T follicular helper cell (primary cell): ENCODE measurements at regions not wholly inside any gene's neighbourhood (a gene's known extent, or its start where the extent isn't known, plus 50 kb on each side); places are given as distances from the start of the nearest gene placed in this dataset.
"Not testable (repeated sequence)": the region's sequence is repeated elsewhere in the genome, so short reads cannot be mapped to it uniquely, and the experiment has no call there.

ENCODE experiments used
- DNase-seq: peaks from one replicate; pipeline ENCODE4 v3.0.0-alpha.2; 2020; ENCODE audit warnings: low read depth

DNA sequence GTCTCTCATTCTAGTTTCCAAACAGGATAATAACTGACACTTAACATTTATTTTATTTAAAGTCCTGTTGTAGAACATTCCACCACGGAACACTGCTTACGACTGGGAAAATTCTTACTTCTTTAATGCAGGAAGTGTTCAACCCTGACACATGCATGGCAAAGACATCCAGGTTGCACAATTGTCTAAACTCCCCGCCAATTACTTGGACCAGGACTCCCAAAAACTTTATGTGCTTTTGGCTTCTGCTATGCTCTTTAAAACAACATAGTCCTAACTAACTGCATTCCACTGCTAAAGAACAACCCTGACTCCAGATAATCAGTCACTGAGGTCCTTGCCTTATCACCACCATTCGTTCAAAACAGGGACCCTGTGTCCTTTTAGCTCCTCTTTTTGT, 995.8 kb downstream of the LTN1 start:
- DNase-seq = not testable (repeated sequence)

DNA sequence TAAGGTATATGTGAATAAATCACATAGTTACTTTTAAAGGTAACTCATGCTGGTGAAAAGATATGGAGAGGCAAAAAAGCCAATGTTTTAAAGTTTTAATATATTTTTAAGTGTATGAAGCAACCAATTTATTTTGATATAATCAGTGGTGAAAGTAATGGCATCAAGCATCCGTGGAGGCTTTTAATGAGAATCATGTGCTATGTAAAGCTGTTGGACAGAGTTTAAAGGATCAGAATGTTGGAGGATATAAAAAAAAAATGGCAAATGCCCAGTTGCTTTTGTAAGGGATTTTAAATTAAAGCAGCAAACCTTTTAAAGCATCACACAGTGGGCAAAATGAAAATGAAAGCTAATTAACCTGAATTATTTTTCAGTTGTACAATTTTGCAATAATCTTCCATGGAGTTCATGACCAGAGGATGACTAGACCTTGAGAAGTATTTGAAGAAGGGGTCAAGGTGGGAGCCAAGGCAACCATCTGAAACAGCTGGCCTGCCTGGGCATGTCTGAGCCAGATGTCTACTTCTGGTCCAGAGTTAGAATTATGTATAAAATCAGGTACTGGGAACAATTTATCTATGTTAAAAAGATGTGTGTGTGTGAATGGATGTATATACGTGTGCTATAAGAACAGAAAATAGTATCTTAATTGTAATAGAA, 1007.9 kb downstream of the LTN1 start:
- not testable (repeated sequence) for DNase-seq

DNA sequence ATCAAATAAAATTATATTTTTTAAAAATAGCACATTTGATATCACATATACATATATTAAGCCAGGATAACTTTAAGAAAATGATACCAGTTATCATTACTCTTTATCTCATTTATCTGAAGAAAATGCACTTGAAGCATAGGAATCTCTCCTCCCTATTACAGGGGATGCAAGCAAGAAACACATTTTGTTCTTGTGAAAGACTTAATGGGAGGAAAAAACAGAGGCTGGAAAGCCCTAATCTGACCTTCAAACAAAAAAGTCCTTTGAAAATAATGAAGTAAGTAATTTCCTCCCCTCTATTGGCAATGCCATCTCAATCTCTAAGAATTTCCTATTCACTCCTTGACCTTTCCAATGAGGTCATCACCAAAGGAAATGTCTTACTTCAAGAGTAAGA, 1012.6 kb upstream of the ADAMTS5 start:
- DNase-seq = not testable (repeated sequence)

DNA sequence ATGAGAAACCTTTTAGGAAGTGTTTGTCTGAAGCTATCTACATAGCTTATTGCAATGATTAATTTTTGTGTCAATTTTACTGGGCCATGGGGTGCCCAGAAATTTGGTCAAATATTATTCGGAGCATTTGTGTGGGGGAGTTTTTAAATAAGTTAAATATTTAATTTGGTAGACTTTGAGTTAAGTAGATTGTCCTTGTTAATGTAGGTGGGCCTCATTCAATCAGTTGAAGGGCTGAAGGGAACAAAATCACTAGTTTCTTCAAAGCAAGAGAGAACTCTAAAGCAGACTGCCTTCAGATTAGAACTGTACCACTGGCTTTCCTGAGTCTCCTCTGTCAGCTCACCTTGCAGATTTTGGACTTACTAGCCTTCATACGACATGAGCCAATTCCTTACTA, 1008.6 kb upstream of the ADAMTS5 start:
- DNase-seq = no peak

DNA sequence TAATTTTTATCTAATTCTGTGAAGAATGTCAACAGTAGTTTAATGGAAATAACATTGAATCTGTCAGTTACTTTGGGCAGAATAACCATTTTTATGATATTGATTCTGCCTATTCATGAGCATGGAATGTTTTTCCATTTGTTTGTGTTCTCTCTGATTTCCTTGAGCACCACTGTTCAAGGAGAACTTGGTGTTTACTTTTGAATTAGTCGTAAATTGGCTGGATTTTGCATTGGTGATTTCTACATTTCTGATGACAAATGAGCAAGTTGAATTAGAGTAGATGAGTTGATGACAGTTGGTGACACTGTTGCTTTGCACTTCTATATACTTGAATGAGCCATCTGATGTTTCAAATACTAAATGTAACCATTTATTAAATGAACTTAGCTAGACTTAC, 1007.3 kb upstream of the ADAMTS5 start:
- DNase-seq = not testable (repeated sequence)

DNA sequence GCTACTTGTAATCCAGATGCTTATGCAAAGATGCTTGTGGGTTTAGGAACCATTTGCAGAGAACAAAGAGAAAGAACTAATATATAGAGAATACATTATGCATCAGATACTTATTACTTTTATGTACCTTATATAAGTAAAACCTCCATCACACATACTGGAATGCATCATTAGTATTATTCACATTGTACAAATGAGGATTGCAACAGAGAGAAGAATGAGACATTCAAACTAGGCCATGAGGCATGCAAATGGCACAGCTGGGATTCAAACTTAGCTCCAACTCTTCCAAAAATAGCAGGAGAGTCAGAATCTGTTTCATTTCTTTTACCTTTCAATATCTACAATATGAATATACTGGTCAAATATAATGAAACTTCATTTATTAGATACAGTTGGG, 1001.4 kb upstream of the ADAMTS5 start:
- not testable (repeated sequence) for DNase-seq

DNA sequence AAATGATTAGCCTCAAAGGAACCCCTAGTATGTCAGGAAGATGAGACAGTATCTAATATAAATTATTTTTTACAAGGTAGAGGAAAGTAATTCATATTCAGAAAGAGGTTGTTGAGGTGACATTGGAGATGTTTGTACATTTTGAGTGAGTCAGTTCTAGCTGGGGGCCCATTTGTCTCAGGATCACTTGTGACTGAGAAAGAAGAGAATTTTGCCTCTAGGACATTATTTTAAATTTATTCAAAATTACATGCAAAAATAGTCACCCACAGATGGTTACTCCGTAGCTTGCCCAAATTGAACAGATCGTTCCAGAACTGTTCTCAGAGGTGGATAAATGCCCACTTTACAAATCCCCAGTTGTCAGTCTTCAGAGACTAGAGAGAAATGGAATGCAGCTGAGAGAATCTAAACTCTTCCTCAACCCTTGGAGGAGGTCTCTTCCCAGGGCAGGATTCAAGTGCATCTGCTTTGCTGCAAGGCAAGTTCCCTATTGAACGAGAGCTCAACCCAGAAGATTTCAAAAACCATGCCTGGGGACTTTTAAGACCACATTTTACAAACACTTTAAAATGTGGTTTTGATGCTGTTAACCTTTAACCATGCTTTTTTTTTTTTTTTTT, 987.8 kb upstream of the ADAMTS5 start:
- DNase-seq = no peak

DNA sequence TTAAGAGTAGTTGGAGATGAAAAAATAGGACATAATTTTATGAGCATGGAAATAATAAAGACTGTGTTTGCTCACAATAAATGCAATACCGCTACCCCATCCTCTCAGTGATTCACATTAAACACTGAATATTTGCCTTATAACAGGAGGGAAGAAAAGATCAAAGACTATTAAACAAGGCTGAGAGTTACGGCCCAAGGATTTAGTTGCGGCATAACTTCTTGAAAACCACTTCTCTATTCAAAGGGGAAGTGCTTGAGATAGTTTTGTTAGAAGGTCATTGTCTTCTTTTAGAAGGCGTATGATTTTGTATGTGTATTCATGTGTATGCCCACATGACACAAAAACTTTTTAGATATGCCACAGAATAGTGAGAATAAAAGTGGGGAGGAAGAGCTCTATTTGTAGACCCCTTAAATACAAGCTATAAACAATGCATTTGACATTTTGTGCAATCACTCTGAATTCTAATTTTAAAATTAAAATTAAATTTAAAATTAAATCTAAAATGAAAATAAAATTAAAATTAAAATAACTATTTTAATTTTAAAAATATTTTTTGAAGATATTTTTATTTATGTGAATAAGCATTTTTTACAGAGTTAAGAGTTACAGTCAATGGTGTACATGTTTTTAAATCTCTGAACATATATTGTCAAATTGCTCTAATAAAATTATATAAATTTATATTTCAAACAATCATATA, 986.6 kb upstream of the ADAMTS5 start:
- DNase-seq = no peak

DNA sequence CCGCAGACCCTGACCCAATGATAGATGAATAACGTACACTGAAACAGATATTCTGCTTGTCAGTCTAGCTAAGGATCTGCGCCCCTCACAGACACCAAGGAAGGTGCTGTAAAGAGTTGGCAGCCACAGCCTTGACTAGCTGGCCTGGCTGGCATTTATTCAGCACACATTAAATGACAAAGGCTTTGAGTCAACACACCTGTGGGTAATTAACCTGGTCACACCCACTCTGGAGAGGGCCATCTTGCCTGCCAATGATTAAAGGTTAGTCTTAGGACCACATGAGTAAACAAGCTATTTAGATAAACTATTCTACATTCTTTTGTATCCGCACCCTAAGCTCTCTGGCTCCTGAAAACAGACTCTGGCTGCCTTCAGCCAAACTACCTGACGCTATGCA, 982.2 kb upstream of the ADAMTS5 start:
- DNase-seq = not testable (repeated sequence)

DNA sequence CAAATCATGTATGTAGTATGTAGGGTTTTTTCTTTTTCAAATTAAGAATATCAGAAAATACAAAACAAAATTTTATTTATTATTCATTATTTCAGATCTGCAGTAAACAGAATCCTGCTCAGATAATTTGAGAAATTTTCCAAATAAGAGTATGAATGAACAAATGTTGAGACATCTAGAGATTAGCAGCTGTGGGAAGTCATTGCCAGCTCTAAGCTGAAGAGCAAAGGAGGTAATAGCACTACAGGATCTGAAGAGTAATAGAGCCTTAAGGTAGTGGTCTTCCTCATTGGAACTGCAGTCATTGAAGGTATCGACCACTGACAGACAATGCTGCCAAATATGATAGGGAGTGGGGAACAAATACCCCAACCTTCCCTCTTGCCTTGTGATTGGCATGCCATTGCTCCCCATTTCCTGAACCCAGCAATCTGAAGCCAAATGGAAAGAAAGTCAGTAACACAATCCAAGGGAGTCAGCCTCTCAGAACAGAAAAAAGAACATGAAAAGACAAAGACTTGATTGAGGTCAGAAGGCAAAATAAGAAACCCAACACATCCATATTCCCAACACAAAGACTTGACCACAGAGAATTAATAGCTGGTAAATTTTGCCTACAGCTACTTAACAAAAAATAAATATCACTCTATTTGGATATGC, 963.4 kb upstream of the ADAMTS5 start:
- DNase-seq = not testable (repeated sequence)

DNA sequence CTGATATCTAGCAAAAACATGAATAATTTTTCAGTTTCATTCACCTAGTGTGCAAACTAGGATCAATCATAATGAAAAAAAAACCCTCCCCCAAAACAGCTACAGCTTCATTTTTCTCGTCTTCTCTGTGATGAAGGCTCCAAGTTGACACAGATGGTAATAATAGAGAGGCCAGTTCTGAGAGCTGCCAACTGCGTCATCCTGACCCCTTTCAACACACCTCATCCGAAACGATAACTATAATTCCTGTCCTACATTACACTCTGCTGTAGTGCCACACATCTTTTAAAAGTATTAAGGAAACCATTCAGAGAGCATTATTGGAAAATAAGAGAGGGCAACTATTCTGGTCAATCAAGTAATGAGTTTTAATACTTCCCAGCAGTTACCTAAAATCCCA, 962.3 kb upstream of the ADAMTS5 start:
- not testable (repeated sequence) for DNase-seq

DNA sequence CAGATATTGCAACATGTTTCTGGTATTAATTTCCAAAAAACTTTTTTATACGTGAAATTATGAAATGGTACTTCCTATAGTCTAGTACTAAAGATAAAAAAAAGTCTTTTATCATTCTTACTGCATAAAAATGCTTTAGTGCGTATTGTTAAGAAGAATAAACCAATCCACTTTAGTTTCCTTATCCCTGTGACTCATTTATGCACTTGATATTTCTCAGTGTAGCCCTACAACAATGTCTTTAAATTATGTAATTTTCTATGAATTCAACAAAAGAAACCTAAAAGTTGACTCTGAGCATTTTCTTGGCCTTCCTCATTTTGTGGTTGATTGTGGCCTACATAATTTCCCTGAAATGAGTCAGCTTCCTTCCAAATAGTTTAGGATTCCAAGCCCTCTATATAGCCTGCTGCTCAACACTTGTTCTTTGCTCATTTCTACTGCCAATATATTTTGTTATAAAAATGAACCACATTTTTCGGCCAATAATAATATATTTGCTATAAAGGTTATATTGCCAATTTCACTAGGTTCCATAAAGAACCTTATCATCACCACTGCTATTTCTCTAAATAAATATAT, 961.7 kb upstream of the ADAMTS5 start:
- DNase-seq = not testable (repeated sequence)

DNA sequence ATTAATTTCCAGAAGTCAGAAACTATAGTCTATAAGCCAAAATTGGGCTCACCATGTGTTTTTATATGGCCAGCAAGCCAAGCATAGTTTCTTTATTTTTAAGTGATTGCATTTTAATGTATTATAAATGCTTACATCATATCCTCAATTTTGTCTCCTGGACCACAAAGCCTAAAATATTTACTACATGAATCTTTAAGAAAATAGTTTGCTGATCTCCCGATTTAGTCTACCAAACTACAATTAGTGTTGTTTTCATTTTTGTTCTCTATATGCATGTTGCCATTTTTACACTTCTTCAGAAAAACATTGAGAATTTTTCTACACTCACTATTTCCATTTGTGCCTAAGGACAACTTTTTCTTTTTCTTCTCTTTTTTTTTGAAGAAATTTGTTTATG, 954.5 kb upstream of the ADAMTS5 start:
- DNase-seq = not testable (repeated sequence)

DNA sequence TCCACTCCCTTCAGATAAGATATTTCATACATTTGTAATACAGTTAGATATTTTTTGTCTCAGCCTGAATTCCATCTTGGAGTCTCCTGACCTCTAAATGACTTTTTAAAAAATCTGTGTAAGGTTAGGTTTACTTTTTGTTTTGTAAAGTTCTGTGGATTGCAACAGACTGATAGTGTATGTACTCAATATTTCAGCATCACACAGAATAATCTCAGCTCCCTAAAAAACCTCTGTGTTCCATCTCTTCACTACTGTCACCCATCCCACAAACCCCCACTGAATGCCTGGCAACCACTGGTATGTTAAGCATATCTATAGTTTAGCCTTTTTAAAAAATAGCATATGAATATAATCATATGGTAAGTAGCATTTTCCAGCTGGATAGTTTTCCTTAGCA, 951.1 kb upstream of the ADAMTS5 start:
- DNase-seq = not testable (repeated sequence)

DNA sequence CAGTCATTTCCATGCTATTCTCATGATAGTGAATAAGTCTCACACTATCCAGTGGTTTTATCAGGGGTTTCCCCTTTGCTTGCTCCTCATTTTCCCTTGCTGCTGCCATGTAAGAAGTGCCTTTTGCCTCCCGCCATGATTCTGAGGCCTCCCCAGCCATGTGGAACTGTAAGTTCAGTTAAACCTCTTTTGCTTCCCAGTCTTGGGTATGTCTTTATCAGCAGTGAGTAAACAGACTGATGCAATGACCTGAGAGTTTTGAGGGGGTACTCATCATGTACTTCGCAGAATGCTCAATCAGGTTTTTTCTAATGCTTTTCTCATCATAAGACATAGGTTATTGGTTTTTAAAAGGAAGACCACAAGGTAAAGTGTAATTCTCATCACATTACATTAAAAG, 949.4 kb upstream of the ADAMTS5 start:
- DNase-seq = not testable (repeated sequence)

DNA sequence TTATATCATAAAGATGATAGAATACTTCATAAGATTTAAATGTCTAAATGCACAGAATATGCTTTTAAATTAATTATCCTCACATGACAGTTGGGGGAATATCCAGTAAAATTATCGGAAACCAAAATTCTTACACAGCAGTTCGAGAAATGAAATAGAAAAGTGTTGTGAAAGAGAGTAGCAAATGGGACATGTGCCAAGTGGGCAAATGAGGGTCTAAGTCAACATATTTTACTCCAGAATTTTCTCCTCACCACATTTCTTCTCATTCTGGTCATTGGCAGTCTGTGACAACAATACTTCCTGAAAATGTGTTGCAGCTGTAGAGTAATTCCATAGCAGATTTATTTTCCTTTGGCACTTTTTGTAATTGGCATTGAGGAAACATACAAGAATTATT, 945.2 kb upstream of the ADAMTS5 start:
- not testable (repeated sequence) for DNase-seq

DNA sequence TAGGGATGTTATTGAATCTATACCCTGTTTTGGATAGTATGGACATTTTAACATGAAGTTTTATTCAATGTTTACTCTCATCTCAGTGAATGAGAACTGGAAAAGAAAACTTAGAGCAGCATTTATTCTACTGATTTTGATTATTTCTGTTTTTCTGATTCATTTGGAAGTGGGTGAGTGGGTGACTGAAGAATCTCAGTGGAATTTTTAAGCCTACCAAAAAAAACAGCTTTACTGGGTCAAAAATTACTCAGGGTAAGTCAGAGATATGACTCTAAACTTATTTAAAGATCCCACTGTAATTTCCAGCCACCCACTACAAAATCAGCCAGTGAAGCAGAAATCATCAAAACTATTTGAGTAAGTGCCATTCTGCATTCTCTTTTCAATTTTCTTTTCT, 942.6 kb upstream of the ADAMTS5 start:
- DNase-seq = not testable (repeated sequence)

DNA sequence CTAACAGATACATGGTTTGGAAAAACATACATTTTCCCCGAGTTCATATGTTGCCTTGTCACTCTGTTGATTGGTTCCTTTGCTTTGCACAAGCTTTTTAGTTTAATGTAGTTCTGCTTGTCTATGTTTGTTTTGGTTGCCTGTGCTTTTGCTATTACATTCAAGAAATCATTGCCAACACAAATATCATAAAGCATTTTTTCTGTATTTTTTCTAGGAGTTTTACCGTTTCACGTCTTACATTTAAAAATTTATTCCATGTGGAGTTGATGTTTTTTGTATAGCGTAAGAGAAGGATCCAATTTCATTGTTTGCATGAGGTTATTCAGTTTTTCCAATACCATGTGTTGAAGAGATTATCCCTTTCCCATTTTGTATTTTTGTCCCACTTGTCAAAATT, 941.9 kb upstream of the ADAMTS5 start:
- not testable (repeated sequence) for DNase-seq

DNA sequence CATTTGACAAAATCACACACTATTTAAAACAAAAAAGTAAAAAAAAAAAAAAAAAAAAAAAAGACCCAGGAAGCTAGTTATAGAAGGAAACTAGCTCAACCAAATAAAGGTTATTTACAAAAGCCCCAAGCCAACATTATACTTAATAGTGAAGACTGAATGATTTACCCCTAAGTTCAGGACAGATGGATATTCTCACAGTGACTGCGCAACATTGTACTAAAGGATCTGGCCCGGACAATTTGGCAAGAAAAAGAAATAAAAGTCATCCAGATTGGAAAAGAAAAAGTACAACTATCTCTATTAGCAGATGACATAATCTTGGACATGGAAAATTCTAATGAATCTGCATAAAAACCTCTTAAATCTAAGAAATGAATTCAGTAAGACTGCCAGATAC, 936.0 kb upstream of the ADAMTS5 start:
- not testable (repeated sequence) for DNase-seq

DNA sequence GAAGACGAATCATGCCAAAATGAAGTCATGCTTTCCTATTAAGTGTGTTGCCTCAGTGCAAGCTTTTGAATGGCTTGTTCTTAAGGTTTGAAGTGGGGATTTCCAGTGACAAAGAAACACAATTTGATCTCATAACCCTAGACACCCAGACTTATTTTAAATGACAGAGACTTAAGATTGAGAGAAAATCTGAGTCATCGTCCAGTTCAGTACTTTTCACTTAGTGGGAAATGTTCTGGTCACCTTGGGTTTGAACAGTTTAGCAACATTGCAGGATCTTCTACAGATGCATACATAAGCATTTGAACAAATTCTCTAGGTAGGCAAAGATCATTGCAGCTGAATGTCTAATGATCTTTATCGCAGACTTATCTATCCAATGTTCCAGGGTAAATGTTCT, 926.7 kb upstream of the ADAMTS5 start:
- not testable (repeated sequence) for DNase-seq

DNA sequence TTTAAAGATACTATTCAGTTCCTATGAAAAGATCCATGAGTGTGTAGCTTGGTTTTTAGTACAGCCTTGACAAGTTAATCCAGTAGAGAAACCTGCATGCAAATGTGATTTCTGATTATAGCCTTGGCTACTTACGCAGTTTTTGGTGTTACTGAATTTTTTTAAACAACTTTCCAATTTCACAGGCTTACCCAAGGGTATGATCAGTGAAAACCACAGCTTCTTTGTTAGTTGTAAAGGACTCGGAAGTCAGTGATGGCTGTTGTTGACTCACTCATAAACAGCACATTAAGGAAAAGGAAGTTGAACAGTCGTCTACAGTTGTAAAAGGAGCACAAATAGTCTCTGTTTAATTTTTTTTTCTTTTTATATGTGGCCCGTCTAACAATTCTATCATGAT, 924.6 kb upstream of the ADAMTS5 start:
- not testable (repeated sequence) for DNase-seq

DNA sequence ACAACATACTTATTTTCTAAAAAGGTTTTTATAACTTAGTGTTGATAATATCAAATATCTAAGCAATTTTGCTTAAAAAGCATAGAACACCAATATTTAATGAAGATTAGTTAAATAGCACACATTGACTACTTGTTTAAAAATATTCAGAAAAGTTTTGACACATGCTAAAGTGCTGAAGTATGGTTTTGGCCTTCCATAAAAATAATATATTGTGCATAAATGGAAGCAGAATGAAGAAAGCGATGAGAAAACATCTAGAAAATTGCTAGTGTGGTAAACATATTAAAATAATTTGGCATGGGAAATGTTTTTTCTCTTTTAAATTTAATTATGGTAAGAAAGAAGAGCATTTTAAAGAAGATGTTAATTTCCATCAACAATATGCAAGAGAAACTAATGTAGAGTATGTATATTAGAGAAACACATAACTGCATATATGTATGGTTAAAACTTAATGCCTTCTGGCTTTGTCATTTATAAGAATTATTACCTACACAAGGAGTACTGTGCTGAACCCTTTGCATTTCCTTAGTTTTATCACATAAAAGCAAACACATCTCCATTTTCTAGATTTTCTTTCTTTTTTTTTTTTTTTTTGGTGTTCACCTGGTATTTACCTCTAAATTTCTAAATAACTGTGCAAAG, 921.0 kb upstream of the ADAMTS5 start:
- DNase-seq = not testable (repeated sequence)
